ENCODE measurements at regions not wholly inside any gene's neighbourhood (a gene's known extent, or its start where the extent isn't known, plus 50 kb on each side); places are given as distances from the start of the nearest gene placed in this dataset.

DNA sequence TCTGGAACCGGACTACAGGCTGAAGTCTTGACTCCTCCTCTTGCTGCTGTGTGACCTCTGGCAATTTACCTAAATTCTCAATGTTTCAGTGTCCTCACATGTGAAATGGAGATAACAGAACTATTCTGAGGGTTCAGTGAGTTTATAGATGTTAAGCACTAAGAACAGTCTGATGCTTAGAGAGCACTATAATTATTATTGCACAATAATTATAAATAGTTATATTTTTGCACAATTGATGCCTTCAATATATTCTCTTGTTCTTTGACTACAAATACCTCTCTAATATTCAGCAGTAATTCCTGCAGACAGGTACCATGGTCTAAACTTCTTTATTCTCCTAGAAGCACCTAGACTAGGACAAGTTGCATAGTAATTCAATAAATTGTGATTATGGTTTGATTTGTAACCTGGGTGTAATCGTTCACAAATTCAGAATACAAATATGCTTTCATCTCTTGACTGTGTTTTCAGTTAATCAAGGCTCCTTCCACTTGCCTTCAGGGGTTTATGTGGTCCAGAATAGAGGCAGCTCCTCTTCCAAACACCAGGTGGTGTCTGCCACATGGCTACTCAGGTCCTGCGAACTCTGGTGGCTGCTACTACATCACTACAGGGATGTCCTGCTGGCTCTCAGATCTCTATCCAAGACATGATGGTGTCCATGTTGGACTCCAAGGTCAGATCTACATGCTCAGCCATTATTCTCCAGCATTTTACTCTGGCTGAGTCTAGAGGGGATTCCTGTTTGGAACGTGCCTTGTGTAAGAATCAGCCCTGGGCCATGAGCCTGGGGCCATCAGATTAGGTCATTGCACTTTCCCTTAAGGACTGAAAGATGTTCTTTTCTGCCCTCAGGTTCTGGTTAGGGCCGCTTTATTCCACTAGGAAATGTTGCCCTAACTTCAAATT is 103.4 kb downstream of the QRFPR start:
- DNase-seq: no peak

GRCh38 chr4:121273191-121273590 is 107.6 kb downstream of the QRFPR start:
- DNase-seq: no peak

DNA sequence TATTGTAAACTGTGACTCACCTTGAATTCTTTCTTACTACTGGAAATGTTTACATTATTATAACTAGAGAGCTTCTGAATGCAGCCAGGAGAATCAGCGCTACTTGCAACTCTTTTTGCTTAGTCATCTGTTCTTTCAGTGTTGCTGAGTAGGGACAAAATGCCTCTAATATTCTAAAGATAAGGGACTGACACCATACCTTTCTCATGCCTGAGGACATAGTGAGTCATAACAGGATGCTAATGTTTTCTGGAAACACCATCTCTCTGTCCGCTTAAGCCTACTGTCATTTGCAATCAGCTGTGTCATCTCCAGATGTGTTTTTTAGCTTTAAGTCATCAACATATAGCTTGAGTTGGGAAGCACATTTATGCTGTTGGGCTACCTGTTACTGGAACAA is 108.3 kb downstream of the QRFPR start:
- DNase-seq: peak; percentile 43

- DNase-seq: no peak
Measured at GRCh38 chr4:121270389-121270788, 106.3 kb upstream of the TNIP3 start.

DNA sequence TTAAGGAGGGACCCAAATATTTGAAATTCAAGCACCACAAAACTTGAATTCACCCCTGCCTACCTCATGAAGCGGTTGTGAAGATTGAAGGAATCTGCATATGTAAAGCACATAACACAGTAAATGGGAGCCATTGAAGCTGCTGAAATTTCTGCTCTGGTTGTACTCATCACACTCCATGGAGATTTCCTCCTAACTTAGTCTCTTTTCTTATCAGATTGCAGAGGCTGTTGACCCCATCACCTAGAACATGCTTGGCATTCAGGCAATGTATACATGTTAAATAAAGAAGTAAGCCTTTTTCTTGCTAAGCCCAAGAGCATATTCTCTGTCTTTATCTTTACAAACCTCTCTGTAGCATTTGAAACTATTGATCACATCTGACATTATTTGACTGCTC is 104.9 kb upstream of the TNIP3 start:
- no peak for DNase-seq

- DNase-seq: no peak
Measured at GRCh38 chr4:121266982-121267381, 102.9 kb upstream of the TNIP3 start.

- no peak for DNase-seq
Measured at GRCh38 chr4:121256887-121257466, 92.9 kb upstream of the TNIP3 start.

DNA sequence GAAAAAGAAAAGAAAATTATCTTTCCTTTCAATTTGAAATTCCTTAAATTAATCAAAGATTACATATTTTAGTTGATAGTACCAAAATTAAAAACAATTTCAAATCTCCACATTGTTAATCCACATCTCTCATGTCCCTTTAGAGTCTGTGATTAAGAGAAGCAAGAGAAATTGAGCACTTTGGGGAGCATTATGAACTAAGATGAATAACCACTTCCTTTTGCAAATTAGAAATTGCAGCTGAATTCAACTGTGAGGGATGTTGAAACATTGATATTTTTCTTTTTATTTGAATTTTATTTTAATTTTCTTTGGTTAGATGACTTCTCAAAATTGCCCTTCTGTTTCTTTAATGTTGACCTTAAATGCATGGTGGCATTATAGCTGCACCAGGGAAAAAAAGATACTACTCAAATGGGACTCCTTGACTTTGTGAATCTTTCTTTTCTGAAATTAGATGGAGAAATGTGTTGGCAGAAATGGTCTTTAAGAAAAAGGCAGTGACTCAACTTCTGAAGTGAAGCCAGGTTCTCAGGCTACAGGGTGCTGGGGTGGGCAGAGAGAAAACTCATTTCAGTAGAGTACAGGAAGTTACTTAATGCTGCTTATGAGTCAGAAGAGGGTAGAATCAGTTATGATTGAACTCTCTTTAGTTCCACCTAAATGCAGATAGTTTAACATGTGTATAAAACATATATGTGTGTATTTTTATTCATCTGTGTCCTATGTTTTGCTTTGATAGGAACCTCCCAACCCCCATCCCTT is 92.0 kb upstream of the TNIP3 start:
- DNase-seq: peak; percentile 86

DNA sequence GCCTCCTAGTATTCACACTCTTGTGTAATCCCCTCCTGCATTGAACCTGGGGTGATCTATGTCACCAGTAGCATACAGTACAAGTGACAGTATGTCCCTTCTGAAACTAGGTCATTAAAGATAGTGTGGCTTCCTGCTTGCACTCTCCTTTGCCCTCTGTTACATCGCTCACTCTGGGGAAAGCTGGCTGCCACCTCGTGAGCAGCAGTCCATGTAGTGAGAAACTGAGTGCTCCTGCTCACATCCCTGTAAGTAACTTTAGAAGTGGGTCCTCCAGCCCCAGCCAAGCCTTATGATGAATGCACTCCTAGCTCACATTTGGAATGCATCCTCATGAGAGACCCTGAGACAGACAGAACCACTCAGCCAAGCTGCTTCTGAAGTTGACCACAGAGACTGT is 89.8 kb upstream of the TNIP3 start:
- DNase-seq: no peak

DNA sequence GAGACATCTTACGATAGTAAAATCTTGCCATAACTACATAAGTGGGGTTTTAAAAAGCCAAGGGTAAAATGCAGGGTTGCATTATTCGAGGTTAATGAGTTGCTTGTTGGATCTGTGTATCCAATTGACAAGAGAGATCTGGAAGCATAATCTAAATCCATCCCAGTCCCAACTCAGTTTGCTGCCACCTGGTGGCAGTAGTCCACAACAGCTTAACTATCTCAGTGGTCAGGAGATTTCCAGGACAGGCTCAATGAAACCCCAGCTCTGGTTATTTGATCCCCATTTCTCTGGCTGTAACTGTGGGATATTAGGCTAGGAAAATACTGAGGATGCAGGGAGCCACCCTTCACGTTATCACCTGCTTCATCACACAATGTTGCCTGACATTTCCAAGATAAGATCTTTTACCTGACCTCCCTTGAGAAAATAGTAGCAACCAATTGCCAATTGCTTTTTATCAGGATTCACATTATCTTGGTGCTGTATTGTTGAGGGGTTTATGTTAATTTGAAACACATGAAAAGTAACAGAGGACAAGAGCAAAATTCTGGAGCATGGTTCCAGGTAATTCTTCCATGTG is 88.2 kb upstream of the TNIP3 start:
- peak; percentile 65 for DNase-seq

DNA sequence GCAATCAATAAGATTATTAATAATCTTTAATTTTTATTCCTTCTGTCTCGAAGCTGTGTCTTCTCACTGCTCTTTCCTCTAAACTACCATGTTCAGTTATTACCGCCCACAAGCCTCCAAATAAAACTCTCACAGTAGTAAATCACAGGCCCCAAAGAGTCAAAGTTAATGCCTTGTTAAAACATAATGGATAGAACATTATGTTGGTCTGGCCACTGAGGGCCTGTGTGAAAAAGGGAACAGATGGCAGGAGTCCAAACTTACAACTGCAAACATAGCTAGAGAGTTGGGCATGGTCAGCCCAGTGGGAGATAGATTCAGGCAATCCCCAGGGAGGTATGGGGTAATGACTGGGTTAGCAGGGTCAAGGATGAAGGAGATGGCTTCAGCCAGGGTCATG is 84.6 kb upstream of the TNIP3 start:
- no peak for DNase-seq

- no peak for DNase-seq
Measured at GRCh38 chr4:121246698-121247097, 82.6 kb upstream of the TNIP3 start.

GRCh38 chr4:121243485-121243884 is 79.4 kb upstream of the TNIP3 start:
- peak; percentile 6 for DNase-seq

GRCh38 chr4:121242188-121242750 is 78.1 kb upstream of the TNIP3 start:
- no peak for DNase-seq

DNA sequence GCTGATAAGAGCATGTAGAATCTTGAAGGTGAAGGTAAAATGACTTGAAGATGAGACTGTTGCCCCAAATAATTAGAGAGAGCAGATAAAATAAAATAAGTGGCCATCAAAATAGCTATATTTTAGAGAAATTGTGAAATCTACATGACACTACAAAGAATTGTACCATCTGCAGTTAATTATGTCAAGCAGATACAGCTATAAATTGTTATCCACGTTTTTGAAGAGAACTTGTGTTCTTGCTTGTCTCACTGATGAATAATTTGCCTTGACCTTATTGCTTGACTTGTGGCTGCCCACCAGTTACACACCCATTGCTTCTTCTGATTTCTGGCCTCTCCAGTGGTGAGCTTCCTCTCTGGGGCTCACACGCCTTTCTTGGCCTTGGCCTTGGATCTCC is 75.8 kb upstream of the TNIP3 start:
- DNase-seq: no peak

- no peak for DNase-seq
Measured at GRCh38 chr4:121238461-121238860, 74.3 kb upstream of the TNIP3 start.

DNA sequence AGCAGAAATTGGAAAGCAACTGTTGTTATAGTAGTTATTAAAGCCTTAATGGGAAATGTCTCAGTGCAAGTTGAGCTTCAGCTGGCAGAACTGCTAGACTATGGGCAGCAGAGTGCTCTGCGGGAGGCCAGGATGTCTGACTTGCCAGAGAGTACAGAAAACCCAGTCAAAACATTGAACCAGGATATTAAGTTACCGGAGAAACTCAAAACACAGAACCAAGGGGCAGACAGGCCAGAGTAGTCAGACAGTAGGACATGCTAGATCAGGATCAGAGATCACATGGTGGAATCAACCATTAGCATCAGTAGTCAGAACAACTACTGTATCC is 72.9 kb upstream of the TNIP3 start:
- DNase-seq: no peak

DNA sequence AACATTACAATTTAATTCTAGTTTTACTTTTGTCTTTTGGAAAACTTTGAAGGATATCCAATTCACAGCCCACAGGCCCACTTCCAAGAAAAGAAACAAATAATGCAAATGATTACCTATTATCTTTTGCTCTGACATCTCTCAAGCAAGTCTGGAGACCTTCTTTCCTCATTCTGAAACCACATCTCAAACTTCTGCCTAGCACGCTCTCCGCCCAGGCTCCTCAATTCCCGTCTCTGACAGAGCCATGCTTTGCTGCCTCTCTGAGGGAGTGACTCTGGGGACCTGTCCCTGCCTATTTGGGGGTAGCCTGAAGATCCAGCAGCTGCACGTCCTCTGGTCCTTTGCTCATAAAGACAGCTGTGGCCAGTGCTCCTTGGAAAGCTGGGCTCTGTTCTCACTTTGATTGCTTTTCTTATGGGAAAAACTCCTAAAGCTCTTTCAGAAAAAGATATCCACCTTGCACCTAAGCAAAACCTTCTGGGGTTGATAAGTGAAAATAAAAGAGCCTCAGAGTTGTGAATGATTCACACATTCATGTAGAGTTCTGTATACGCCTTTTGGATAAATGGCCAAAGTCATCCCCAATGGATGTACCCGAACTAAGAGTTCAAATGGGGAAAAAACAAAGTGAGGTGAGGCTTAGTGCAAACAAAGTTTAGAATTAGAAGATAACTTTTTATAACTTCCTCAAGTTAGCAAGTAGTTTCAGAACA is 72.4 kb upstream of the TNIP3 start:
- no peak for DNase-seq

GRCh38 chr4:121233982-121234381 is 69.9 kb upstream of the TNIP3 start:
- no peak for DNase-seq

- DNase-seq: no peak
Measured at GRCh38 chr4:121229993-121230392, 65.9 kb upstream of the TNIP3 start.

GRCh38 chr4:121228848-121229247 is 64.7 kb upstream of the TNIP3 start:
- no peak for DNase-seq

DNA sequence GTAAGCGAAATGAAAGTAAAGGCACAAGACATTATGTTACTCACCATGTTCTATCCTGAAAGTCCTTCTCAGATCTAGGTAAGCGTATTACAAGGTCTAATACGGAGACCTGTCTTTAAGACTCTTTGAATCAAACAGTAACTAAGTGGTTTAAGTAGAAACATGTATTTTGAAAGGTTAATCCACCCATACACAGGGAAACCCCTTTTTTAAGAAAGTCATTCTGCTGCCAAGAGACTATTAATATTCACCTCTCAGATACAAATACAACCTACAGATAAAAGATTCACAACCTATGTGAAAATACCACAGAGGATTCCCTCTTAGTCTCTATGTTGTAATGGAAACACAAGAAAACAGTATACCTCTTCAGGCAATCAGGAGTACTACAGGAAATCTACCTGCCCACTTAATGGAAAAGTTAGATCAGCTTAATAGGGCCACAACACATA is 63.2 kb upstream of the TNIP3 start:
- no peak for DNase-seq

DNA sequence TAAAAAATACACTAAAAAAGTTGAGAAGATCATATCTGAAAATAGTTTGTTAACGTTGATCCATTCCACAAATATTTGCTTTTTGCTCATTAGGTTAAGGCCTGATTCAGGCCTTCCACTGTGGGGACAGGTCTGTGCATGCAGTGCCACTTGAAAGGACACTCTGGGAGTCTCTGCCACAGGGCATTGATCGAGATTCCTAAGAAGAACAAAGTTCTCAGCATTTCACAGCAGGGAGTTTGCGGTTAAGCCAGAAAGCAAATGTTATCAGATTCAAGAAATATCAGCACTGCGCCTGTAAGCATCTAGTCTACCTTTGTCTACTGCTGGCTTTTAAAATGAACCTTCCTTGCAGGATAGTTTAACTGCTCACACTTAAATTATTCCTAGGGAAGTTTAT is 62.2 kb upstream of the TNIP3 start:
- no peak for DNase-seq
